Liver (tissue), 8 donors: ENCODE measurements at regions not wholly inside any gene's neighbourhood (a gene's known extent, or its start where the extent isn't known, plus 50 kb on each side); places are given as distances from the start of the nearest gene placed in this dataset.

Experiments used
- DNase-seq: peaks from one replicate; pipeline ENCODE4 v3.0.0-alpha.2; 2017; ENCODE audit warnings: low spot score
- H3K27ac ChIP-seq, 2 donors: one replicate each; pipeline ENCODE4 v1.7.0; 2013; ENCODE audit warnings: inconsistent platforms in 2 of 2, low read length in 2 of 2, control low read depth in 1 of 2, low read depth in 1 of 2, mild to moderate bottlenecking in 1 of 2
- H3K27me3 ChIP-seq, 4 donors: one replicate each; pipeline versions ENCODE4 v1.6.1 to v1.7.0; 2013; ENCODE audit warnings: low read length in 3 of 4, inconsistent platforms in 1 of 4, mild to moderate bottlenecking in 1 of 4, moderate library complexity in 1 of 4; ENCODE audit not compliant: control insufficient read depth in 4 of 4, insufficient read depth in 4 of 4
- H3K36me3 ChIP-seq, 4 donors: one replicate each; pipeline versions ENCODE4 v1.6.1 to v1.7.0; 2013; ENCODE audit warnings: low read length in 3 of 4, mild to moderate bottlenecking in 3 of 4, low read depth in 1 of 4, moderate library complexity in 1 of 4; ENCODE audit not compliant: control insufficient read depth in 4 of 4, insufficient read depth in 3 of 4
- H3K4me1 ChIP-seq, 4 donors: one replicate each; pipeline versions ENCODE4 v1.6.1 to v1.7.0; 2013; ENCODE audit warnings: low read length in 3 of 4, mild to moderate bottlenecking in 3 of 4, moderate library complexity in 1 of 4; ENCODE audit not compliant: control insufficient read depth in 4 of 4, insufficient read depth in 4 of 4
- H3K4me3 ChIP-seq, 3 donors: one replicate each; pipeline versions ENCODE4 v1.6.1 to v1.7.0; 2013; ENCODE audit warnings: low read length in 3 of 3, control low read depth in 1 of 3, low read depth in 1 of 3, mild to moderate bottlenecking in 1 of 3
- H3K9ac ChIP-seq, 2 donors: one replicate each; pipeline ENCODE4 v1.7.0; 2013; ENCODE audit warnings: low read length in 2 of 2, mild to moderate bottlenecking in 2 of 2, moderate library complexity in 2 of 2, control low read depth in 1 of 2, low read depth in 1 of 2
- H3K9me3 ChIP-seq, 4 donors: one replicate each; pipeline versions ENCODE4 v1.6.1 to v1.7.0; 2013; ENCODE audit warnings: low read length in 3 of 4; ENCODE audit not compliant: control insufficient read depth in 4 of 4
- FOXA2 ChIP-seq: IDR thresholded peaks from 2 replicates; pipeline ENCODE4 v1.6.1; 2016; ENCODE audit warnings: antibody characterized with exemption
- GABPA ChIP-seq, 2 donors: IDR thresholded peaks in 1 of 2; conservative IDR thresholded peaks in 1 of 2; 2 replicates each; pipeline ENCODE4 v1.6.1; 2016; ENCODE audit warnings: antibody characterized with exemption in 2 of 2, mild to moderate bottlenecking in 1 of 2, moderate library complexity in 1 of 2
- JUND ChIP-seq, 2 donors: IDR thresholded peaks; 2 replicates each; pipeline ENCODE4 v1.6.1; 2016; ENCODE audit warnings: antibody characterized with exemption in 2 of 2
- SP1 ChIP-seq: IDR thresholded peaks from 2 replicates; pipeline ENCODE4 v1.6.1; 2018; ENCODE audit warnings: antibody characterized with exemption, mild to moderate bottlenecking
- TAF1 ChIP-seq: conservative IDR thresholded peaks from 2 replicates; pipeline ENCODE4 v1.6.1; 2016; ENCODE audit warnings: antibody characterized with exemption, mild to moderate bottlenecking
- WGBS: extraction: QIAGEN DNeasy Blood & Tissue Kit; methylation state at CpG from one replicate; pipeline ENCODE4 v1.1.7; 2013; 5-methylcytosine and 5-hydroxymethylcytosine counted together
- TF ChIP-seq, protein P1 (sequence below): fragments of 150-350 bp; IDR thresholded peaks from 2 replicates; pipeline ENCODE4 v1.5.1; 2017; ENCODE audit warnings: improper control_type of control experiment, low read depth, low read length; ENCODE audit not compliant: missing input control
- TF ChIP-seq, protein P2 (sequence below): IDR thresholded peaks from 2 replicates; pipeline ENCODE4 v1.6.1; 2016; ENCODE audit warnings: antibody characterized with exemption
- TF ChIP-seq, protein P3 (sequence below): IDR thresholded peaks from 2 replicates; pipeline ENCODE4 v1.6.1; 2016; ENCODE audit warnings: antibody characterized with exemption
- TF ChIP-seq, protein P4 (sequence below): IDR thresholded peaks from 2 replicates; pipeline ENCODE4 v1.6.1; 2016; ENCODE audit warnings: antibody characterized with exemption, mild to moderate bottlenecking
- TF ChIP-seq, protein P5 (sequence below): IDR thresholded peaks from 2 replicates; pipeline ENCODE4 v1.6.1; 2016; ENCODE audit warnings: antibody characterized with exemption
- donor health status: healthy.
- donor health status: healthy.
- donor health status: healthy.
- donor health status: healthy.
- donor health status: healthy.

DNA sequence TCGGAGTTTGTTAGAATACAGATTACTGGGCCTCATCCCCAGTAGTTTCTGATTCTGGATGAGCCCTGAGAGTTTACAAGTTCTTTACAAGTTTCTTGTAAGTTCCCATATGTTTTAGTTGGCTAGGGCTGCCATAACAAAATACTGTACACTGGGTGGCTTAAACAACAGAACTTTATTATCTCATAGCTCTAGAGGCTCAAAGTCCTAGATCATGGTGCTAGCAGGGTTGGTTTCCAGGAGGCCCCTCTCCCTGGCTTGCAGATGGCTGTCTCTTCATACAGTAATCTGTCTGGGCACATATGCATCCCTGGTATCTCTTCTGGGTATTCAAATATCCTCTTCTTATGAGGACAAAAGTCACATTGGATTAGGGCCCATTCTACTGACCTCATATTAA is 167.2 kb downstream of the KLF5 start (continued):
- TF ChIP-seq, protein P1, sequence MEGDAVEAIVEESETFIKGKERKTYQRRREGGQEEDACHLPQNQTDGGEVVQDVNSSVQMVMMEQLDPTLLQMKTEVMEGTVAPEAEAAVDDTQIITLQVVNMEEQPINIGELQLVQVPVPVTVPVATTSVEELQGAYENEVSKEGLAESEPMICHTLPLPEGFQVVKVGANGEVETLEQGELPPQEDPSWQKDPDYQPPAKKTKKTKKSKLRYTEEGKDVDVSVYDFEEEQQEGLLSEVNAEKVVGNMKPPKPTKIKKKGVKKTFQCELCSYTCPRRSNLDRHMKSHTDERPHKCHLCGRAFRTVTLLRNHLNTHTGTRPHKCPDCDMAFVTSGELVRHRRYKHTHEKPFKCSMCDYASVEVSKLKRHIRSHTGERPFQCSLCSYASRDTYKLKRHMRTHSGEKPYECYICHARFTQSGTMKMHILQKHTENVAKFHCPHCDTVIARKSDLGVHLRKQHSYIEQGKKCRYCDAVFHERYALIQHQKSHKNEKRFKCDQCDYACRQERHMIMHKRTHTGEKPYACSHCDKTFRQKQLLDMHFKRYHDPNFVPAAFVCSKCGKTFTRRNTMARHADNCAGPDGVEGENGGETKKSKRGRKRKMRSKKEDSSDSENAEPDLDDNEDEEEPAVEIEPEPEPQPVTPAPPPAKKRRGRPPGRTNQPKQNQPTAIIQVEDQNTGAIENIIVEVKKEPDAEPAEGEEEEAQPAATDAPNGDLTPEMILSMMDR, result no peak

DNA sequence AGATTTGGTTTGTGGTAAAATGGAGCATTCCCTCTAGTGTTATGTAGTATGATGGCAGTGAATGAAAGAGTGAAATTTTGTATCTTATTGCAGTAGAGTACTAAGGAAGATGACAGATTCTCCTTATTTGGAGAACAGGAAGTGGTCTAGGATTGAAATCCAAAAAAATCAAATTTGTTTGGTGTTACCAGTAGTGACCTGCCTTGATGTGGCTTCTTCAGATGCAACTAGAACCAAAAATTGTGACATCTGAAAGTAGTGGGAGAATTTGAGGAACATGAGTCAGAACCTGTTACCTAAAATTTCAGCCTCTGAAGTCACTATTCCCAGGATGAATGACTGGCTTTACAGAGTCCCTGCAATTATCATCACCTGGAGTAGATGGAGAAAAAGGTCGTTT is 165.9 kb downstream of the KLF5 start:
- no peak overlapping the region for H3K4me3 ChIP-seq
- 61% methylated on average over 1 of the region's 1 CpG for WGBS
- no peak overlapping the region for H3K9ac ChIP-seq
- H3K27me3 ChIP-seq, result no peaks in the 10 kb centered on the region
- H3K9me3 ChIP-seq, result no peaks in the 10 kb centered on the region
- no peaks in the 10 kb centered on the region for H3K4me1 ChIP-seq
- H3K36me3 ChIP-seq, result no peaks in the 10 kb centered on the region
- DNase-seq, result no peak
- no peak overlapping the region for H3K27ac ChIP-seq
- TF ChIP-seq, protein P2, sequence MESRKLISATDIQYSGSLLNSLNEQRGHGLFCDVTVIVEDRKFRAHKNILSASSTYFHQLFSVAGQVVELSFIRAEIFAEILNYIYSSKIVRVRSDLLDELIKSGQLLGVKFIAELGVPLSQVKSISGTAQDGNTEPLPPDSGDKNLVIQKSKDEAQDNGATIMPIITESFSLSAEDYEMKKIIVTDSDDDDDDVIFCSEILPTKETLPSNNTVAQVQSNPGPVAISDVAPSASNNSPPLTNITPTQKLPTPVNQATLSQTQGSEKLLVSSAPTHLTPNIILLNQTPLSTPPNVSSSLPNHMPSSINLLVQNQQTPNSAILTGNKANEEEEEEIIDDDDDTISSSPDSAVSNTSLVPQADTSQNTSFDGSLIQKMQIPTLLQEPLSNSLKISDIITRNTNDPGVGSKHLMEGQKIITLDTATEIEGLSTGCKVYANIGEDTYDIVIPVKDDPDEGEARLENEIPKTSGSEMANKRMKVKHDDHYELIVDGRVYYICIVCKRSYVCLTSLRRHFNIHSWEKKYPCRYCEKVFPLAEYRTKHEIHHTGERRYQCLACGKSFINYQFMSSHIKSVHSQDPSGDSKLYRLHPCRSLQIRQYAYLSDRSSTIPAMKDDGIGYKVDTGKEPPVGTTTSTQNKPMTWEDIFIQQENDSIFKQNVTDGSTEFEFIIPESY, result no peak
- no peak for TF ChIP-seq SP1
- TF ChIP-seq, protein P3, sequence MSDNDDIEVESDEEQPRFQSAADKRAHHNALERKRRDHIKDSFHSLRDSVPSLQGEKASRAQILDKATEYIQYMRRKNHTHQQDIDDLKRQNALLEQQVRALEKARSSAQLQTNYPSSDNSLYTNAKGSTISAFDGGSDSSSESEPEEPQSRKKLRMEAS, result no peak
- no peak for TF ChIP-seq JUND (IDR thresholded peaks at IDR 0.05)
- no peak for TF ChIP-seq GABPA (IDR thresholded peaks at IDR 0.05 in 1 of 2, conservative IDR thresholded peaks at IDR 0.05 in 1 of 2)
- no peak for TF ChIP-seq FOXA2
- TF ChIP-seq, protein P1, result no peak
- TF ChIP-seq TAF1, result no peak
- TF ChIP-seq, protein P4, sequence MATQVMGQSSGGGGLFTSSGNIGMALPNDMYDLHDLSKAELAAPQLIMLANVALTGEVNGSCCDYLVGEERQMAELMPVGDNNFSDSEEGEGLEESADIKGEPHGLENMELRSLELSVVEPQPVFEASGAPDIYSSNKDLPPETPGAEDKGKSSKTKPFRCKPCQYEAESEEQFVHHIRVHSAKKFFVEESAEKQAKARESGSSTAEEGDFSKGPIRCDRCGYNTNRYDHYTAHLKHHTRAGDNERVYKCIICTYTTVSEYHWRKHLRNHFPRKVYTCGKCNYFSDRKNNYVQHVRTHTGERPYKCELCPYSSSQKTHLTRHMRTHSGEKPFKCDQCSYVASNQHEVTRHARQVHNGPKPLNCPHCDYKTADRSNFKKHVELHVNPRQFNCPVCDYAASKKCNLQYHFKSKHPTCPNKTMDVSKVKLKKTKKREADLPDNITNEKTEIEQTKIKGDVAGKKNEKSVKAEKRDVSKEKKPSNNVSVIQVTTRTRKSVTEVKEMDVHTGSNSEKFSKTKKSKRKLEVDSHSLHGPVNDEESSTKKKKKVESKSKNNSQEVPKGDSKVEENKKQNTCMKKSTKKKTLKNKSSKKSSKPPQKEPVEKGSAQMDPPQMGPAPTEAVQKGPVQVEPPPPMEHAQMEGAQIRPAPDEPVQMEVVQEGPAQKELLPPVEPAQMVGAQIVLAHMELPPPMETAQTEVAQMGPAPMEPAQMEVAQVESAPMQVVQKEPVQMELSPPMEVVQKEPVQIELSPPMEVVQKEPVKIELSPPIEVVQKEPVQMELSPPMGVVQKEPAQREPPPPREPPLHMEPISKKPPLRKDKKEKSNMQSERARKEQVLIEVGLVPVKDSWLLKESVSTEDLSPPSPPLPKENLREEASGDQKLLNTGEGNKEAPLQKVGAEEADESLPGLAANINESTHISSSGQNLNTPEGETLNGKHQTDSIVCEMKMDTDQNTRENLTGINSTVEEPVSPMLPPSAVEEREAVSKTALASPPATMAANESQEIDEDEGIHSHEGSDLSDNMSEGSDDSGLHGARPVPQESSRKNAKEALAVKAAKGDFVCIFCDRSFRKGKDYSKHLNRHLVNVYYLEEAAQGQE, result no peak
- TF ChIP-seq, protein P5, sequence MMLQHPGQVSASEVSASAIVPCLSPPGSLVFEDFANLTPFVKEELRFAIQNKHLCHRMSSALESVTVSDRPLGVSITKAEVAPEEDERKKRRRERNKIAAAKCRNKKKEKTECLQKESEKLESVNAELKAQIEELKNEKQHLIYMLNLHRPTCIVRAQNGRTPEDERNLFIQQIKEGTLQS, result no peak
